GM12875 (cell line): ENCODE measurements at regions not wholly inside any gene's neighbourhood (a gene's known extent, or its start where the extent isn't known, plus 50 kb on each side); places are given as distances from the start of the nearest gene placed in this dataset.

ENCODE experiments used
- H3K4me3 ChIP-seq: one replicate; pipeline ENCODE4 v1.5.1; 2011; ENCODE audit warnings: low read depth, low read length, control low read depth
- CTCF ChIP-seq: IDR thresholded peaks from 2 replicates; pipeline ENCODE4 v1.5.1; 2011; ENCODE audit warnings: low read depth, mild to moderate bottlenecking, control low read depth, inconsistent platforms, low read length, moderate library complexity, borderline replicate concordance; ENCODE audit not compliant: insufficient read depth

GRCh38 chr2:145617906-145618305 is 1098.0 kb upstream of the ZEB2 start:
- no peak for TF ChIP-seq CTCF

DNA sequence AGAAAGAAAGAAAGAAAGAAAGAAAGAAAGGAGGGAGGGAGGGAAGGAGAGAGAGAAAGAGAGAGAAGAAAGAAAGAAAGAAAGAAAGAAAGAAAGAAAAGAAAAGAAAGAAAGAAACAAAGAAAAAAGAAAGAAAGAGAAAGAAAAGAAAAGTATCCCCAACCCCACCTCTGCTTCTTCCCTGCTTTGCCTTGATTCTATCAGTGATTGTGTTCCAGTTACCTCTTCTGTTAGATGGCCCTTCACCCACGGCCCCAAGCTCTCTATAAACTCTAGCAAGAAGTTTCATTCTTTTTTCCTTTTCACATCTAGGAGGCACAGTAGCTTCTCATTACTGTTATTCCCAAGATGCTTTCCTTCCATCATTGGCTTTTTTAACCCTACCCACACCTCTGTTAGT is 1097.5 kb upstream of the ZEB2 start:
- TF ChIP-seq CTCF = no peak
- no peak overlapping the region for H3K4me3 ChIP-seq

More at GRCh38 chr2:145617906-145618305, 1098.0 kb upstream of the ZEB2 start:
- H3K4me3 ChIP-seq = no peak overlapping the region

- TF ChIP-seq CTCF = no peak
- no peak overlapping the region for H3K4me3 ChIP-seq
Observed at GRCh38 chr2:145615626-145616025, 1095.7 kb upstream of the ZEB2 start.

DNA sequence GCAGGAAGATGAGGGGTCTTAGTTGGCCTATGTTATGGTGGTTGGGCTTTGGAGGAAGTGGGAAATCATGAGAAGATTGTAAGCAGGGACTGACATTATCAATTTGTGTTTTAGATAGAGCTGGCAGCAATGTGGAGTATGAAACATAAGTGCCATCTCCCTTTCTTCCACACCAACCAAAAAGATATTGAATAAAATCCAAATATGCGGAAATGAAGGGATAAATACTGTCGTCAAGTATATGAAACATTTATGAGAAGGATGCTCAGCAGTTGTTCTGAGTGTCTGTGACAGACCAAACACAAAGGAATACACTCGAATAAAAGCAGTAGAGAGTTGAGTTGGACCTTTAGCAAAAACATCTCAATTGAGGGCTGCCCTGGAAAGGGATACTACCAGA is 1090.0 kb upstream of the ZEB2 start:
- H3K4me3 ChIP-seq = no peak overlapping the region
- TF ChIP-seq CTCF = no peak

GRCh38 chr2:145601361-145601925 is 1081.5 kb upstream of the ZEB2 start:
- TF ChIP-seq CTCF = no peak
- no peak overlapping the region for H3K4me3 ChIP-seq

GRCh38 chr2:145600811-145601210 is 1080.9 kb upstream of the ZEB2 start:
- TF ChIP-seq CTCF = no peak
- H3K4me3 ChIP-seq = no peak overlapping the region

DNA sequence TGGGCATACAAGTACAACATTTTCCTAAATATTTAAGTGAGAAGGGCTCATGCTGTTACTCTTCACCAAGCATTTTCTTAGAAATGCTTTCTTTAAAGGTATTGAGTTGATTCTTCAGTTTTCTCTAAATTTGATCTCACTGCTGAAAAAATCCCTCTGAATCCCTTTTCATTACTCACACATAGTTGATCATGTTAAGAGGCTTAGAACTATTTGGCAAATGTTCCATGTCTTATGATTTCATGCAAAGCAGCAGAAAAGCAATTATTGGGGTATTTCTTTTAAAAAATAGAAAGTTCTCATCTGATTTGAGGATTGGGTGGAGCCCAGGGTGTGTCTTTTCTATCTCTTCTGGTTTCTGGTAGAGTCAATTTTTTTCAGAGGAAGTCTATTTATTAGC is 1079.8 kb upstream of the ZEB2 start:
- no peak for TF ChIP-seq CTCF
- H3K4me3 ChIP-seq = no peak overlapping the region
